ENCODE measurements at regions not wholly inside any gene's neighbourhood (a gene's known extent, or its start where the extent isn't known, plus 50 kb on each side); places are given as distances from the start of the nearest gene placed in this dataset.

GRCh38 chr4:124163401-124163800 lies 549.1 kb downstream of the ANKRD50 start:
- TF ChIP-seq CTCF (IDR thresholded peaks at IDR 0.05): no peak
- TF ChIP-seq ZFX (IDR thresholded peaks at IDR 0.05; ENCODE audit: borderline replicate concordance): no peak

Data from 22Rv1 (cell line).